ENCODE measurements at regions not wholly inside any gene's neighbourhood (a gene's known extent, or its start where the extent isn't known, plus 50 kb on each side); places are given as distances from the start of the nearest gene placed in this dataset.

- no peaks in the 10 kb centered on the region for H3K4me1 ChIP-seq
- H3K27me3 ChIP-seq, result peaks cover 0 to 5% (median 0%) of the 10 kb centered on the region in 4 donors
- H3K27ac ChIP-seq, result no peak overlapping the region
- no peaks in the 10 kb centered on the region for H3K9me3 ChIP-seq
- no peak for DNase-seq
- no peaks in the 10 kb centered on the region for H3K36me3 ChIP-seq
- no peak overlapping the region for H3K4me3 ChIP-seq
- intact Hi-C loops (cut with DNase I), result no loop called here
- no peak for TF ChIP-seq POLR2A (IDR thresholded peaks at IDR 0.05)
- TF ChIP-seq CTCF (IDR thresholded peaks at IDR 0.05), result no peak
- 53 to 74% methylated on average over 3 to 7 of the region's 9 CpGs for WGBS, 2 donors
Measured at GRCh38 chr5:174159327-174160114, 114.0 kb downstream of the NSG2 start.

- intact Hi-C loops (cut with DNase I), result no loop called here
- Histone ChIP-seq H3K36me3 (no peaks in the 10 kb centered on the region), H3K27me3 (peaks cover 0 to 5% (median 0%) of the 10 kb centered on the region in 4 donors), H3K9me3 (no peaks in the 10 kb centered on the region), H3K4me3 (no peak overlapping the region), H3K4me1 (no peaks in the 10 kb centered on the region), H3K27ac (no peak overlapping the region)
- no peak for DNase-seq
- WGBS, 2 donors, result 73 to 87% methylated on average over 9 of the region's 9 CpGs
- TF ChIP-seq POLR2A (IDR thresholded peaks at IDR 0.05) (no peak), CTCF (IDR thresholded peaks at IDR 0.05) (no peak)
Measured at GRCh38 chr5:174165406-174165805, 119.9 kb downstream of the NSG2 start.

GRCh38 chr5:174166231-174167079, 120.9 kb downstream of the NSG2 start:
- Histone ChIP-seq H3K27ac (no peak overlapping the region), H3K36me3 (no peaks in the 10 kb centered on the region), H3K9me3 (no peaks in the 10 kb centered on the region), H3K4me1 (no peaks in the 10 kb centered on the region), H3K4me3 (no peak overlapping the region), H3K27me3 (no peaks in the 10 kb centered on the region)
- intact Hi-C loops (cut with DNase I), result no loop called here
- TF ChIP-seq CTCF (IDR thresholded peaks at IDR 0.05) (no peak), POLR2A (IDR thresholded peaks at IDR 0.05) (no peak)
- no peak for DNase-seq
- 53 to 54% methylated on average over 8 of the region's 10 CpGs for WGBS, 2 donors

GRCh38 chr5:174167080-174167910, 121.8 kb downstream of the NSG2 start:
- Histone ChIP-seq H3K36me3 (no peaks in the 10 kb centered on the region), H3K9me3 (no peaks in the 10 kb centered on the region), H3K27me3 (no peaks in the 10 kb centered on the region), H3K4me3 (no peak overlapping the region), H3K4me1 (no peaks in the 10 kb centered on the region), H3K27ac (no peak overlapping the region)
- 73 to 79% methylated on average over 15 to 16 of the region's 16 CpGs for WGBS, 2 donors
- intact Hi-C loops (cut with DNase I), result no loop called here
- no peak for TF ChIP-seq CTCF (IDR thresholded peaks at IDR 0.05)
- no peak for TF ChIP-seq POLR2A (IDR thresholded peaks at IDR 0.05)
- no peak for DNase-seq
